PC-3 (cell line): ENCODE measurements at regions not wholly inside any gene's neighbourhood (a gene's known extent, or its start where the extent isn't known, plus 50 kb on each side); places are given as distances from the start of the nearest gene placed in this dataset.
A peak's percentile ranks its signal among the peaks of the same experiment; 100 is the strongest.

ENCODE experiments used
- ATAC-seq: fragments of 200-7000 bp; cut with Tn5 transposase; 2 replicates; pipeline ENCODE4 v1.9.1; 2020; ENCODE audit warnings: mild to moderate bottlenecking, moderate library complexity
- BruUV-seq: library from RNA; stranded (reverse); fragments of 400-500 nt; replicated peaks from 2 replicates; lab custom pipeline; 2021; lab: Mats Ljungman, UMichigan
- CTCF ChIA-PET: fragments of 300-600 bp; sonication (Branson Sonifier 250); formaldehyde crosslinking; loops from one replicate; lab custom pipeline; 2022; ENCODE audit warnings: antibody characterized with exemption; lab: Charles Lee
- POLR2A ChIA-PET: fragments of 300-600 bp; sonication (Branson Sonifier 250); formaldehyde crosslinking; loops from one replicate; lab custom pipeline; 2022; ENCODE audit warnings: antibody characterized with exemption; ENCODE audit not compliant: unreplicated experiment; lab: Charles Lee
- DNase-seq: peaks from one replicate; pipeline ENCODE4 v3.0.0-alpha.2; 2015
- H2AFZ ChIP-seq: fragments of 300-600 bp; sonication (generic); 2 replicates; pipeline ENCODE4 v1.6.0; 2016; ENCODE audit warnings: antibody characterized with exemption, low read length
- H3F3A ChIP-seq: fragments of 300-600 bp; sonication (generic); one replicate; pipeline ENCODE4 v1.6.0; 2017; ENCODE audit warnings: antibody characterized with exemption, low read length, control low read depth, mild to moderate bottlenecking; ENCODE audit not compliant: unreplicated experiment
- H3K27ac ChIP-seq: fragments of 300-600 bp; sonication (generic); 2 replicates; pipeline ENCODE4 v1.5.1; 2016; ENCODE audit warnings: mild to moderate bottlenecking, low read length
- H3K27me3 ChIP-seq: fragments of 300-600 bp; sonication (generic); 2 replicates; pipeline ENCODE4 v1.6.1; 2016; ENCODE audit warnings: low read length, mixed read lengths
- H3K36me3 ChIP-seq: fragments of 300-600 bp; sonication (generic); 2 replicates; pipeline ENCODE4 v1.6.1; 2016; ENCODE audit warnings: low read depth, mixed run types, low read length, mixed read lengths
- H3K4me1 ChIP-seq: fragments of 300-600 bp; sonication (generic); 2 replicates; pipeline ENCODE4 v1.5.1; 2016; ENCODE audit warnings: low read length; ENCODE audit not compliant: insufficient read depth
- H3K4me2 ChIP-seq: fragments of 300-600 bp; sonication (generic); 2 replicates; pipeline ENCODE4 v1.6.0; 2016; ENCODE audit warnings: low read length
- H3K4me3 ChIP-seq: fragments of 300-600 bp; sonication (generic); 2 replicates; pipeline ENCODE4 v1.5.1; 2016; ENCODE audit warnings: mild to moderate bottlenecking, low read length, mixed read lengths
- H3K79me2 ChIP-seq: fragments of 300-600 bp; sonication (generic); 2 replicates; pipeline ENCODE4 v1.6.1; 2017; ENCODE audit warnings: low read length, mixed read lengths
- H3K9ac ChIP-seq: fragments of 300-600 bp; sonication (generic); 2 replicates; pipeline ENCODE4 v1.6.0; 2016; ENCODE audit warnings: mild to moderate bottlenecking, low read length
- H3K9me2 ChIP-seq: fragments of 300-600 bp; sonication (generic); replicated peaks from 2 replicates; pipeline ENCODE4 v1.6.1; 2016; ENCODE audit warnings: mixed run types, low read length, mixed read lengths
- H3K9me3 ChIP-seq: fragments of 300-600 bp; sonication (generic); 2 replicates; pipeline ENCODE4 v1.6.1; 2016; ENCODE audit warnings: low read length, mixed read lengths
- H4K20me1 ChIP-seq: fragments of 300-600 bp; sonication (generic); 2 replicates; pipeline ENCODE4 v1.6.1; 2016; ENCODE audit warnings: low read length, mixed read lengths
- EZH2 ChIP-seq: fragments of 300-600 bp; sonication (generic); IDR thresholded peaks from one replicate; pipeline ENCODE4 v1.6.1; 2017; ENCODE audit warnings: antibody characterized with exemption, mild to moderate bottlenecking, low read length; ENCODE audit not compliant: unreplicated experiment
- EZH2phosphoT487 ChIP-seq: fragments of 300-600 bp; sonication (generic); IDR thresholded peaks from 2 replicates; pipeline ENCODE4 v1.6.1; 2018; ENCODE audit warnings: mild to moderate bottlenecking, antibody characterized with exemption, low read length, borderline replicate concordance
- intact Hi-C: fragments of 100-400 bp; cut with micrococcal nuclease; formaldehyde crosslinking; loops from 2 replicates; pipeline ENCODE4 v1.9.0; 2023
- TF ChIP-seq, protein P1 (sequence below): fragments of 300-600 bp; sonication (generic); conservative IDR thresholded peaks from 2 replicates; pipeline ENCODE4 v1.5.1; 2017; ENCODE audit warnings: antibody characterized with exemption, low read depth, mild to moderate bottlenecking, low read length

GRCh38 chr20:24784607-24785006, 164.5 kb upstream of the CST7 start:
- H3K27ac ChIP-seq, result no peak overlapping the region
- H3K27me3 ChIP-seq, result peaks cover 66% of the 10 kb centered on the region
- no peaks in the 10 kb centered on the region for H3K4me1 ChIP-seq
- H4K20me1 ChIP-seq, result no peaks in the 10 kb centered on the region
- ChIA-PET CTCF (no interaction called here), POLR2A (no interaction called here)
- H3K9ac ChIP-seq, result no peak overlapping the region
- no peaks in the 10 kb centered on the region for H3K9me3 ChIP-seq
- no peak for DNase-seq
- no peaks in the 10 kb centered on the region for H3K9me2 ChIP-seq
- BruUV-seq, result no TSS peak
- no peaks in the 10 kb centered on the region for H3K36me3 ChIP-seq
- H3F3A ChIP-seq, result no peaks in the 10 kb centered on the region
- TF ChIP-seq, protein P1, sequence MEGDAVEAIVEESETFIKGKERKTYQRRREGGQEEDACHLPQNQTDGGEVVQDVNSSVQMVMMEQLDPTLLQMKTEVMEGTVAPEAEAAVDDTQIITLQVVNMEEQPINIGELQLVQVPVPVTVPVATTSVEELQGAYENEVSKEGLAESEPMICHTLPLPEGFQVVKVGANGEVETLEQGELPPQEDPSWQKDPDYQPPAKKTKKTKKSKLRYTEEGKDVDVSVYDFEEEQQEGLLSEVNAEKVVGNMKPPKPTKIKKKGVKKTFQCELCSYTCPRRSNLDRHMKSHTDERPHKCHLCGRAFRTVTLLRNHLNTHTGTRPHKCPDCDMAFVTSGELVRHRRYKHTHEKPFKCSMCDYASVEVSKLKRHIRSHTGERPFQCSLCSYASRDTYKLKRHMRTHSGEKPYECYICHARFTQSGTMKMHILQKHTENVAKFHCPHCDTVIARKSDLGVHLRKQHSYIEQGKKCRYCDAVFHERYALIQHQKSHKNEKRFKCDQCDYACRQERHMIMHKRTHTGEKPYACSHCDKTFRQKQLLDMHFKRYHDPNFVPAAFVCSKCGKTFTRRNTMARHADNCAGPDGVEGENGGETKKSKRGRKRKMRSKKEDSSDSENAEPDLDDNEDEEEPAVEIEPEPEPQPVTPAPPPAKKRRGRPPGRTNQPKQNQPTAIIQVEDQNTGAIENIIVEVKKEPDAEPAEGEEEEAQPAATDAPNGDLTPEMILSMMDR, result no peak
- no peak for TF ChIP-seq EZH2phosphoT487
- TF ChIP-seq EZH2, result no peak
- no peaks in the 10 kb centered on the region for H3K79me2 ChIP-seq
- ATAC-seq, result no peak
- H3K4me3 ChIP-seq, result no peak overlapping the region
- H3K4me2 ChIP-seq, result no peak overlapping the region
- H2AFZ ChIP-seq, result no peak overlapping the region
- intact Hi-C loops, result no loop called here

DNA sequence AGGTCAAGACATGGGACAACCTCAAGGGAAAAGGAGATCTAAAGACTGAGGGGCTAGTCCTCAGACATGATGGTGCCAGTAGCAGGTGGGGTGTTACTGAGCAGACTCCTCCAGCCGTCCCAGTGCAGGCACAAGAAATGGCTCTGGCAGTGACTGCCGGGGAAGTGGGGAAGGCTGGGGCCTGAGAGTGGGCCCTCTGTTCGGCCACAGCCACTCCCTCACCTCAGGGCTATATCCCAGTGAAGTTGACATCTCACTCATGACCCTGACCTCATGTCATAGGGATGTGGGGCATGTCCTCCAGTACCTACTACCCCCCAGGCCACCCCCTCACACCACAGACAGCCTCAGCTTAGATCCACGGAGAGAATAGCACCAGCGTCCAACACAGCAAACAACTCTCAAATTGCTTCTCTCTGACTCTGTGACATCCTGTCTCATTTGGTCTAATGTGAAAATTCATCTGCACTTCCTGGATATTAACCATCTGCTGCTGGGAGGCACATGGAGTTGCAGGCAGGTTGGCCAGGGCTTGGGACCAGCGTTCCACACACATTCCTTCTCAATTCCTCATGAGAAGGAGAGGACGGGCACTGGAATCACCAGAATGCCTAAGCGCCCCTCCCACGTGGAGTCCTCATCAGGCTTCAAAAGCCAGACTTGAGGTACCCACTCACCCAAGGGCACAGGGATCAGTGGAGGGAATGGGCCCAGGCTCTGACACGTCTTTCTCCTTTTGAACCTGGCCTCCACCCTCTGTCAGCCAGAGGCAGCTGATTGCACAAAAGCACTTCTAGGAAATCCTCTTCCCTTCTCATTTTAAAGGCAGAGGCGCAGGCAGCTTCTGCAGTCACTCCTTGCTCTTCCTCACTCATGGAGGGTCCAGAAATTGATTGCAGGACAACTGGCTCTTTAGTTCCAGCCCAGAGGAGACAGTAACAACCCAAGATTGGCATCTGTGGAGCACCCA, 163.6 kb upstream of the CST7 start:
- ATAC-seq, result no peak
- intact Hi-C loops, result no loop called here
- Histone ChIP-seq H3K4me1 (no peaks in the 10 kb centered on the region), H2AFZ (no peak overlapping the region), H3K9me3 (no peaks in the 10 kb centered on the region), H3K4me2 (no peak overlapping the region), H3K4me3 (no peak overlapping the region), H3K36me3 (no peaks in the 10 kb centered on the region), H3F3A (no peaks in the 10 kb centered on the region), H3K27ac (no peak overlapping the region), H3K79me2 (no peaks in the 10 kb centered on the region), H3K9ac (no peak overlapping the region), H3K27me3 (peaks cover 71% of the 10 kb centered on the region), H4K20me1 (no peaks in the 10 kb centered on the region), H3K9me2 (no peaks in the 10 kb centered on the region)
- BruUV-seq, result no TSS peak
- DNase-seq, result peak; percentile 32
- ChIA-PET POLR2A (no interaction called here), CTCF (no interaction called here)
- TF ChIP-seq EZH2phosphoT487 (no peak), EZH2 (no peak)
- TF ChIP-seq, protein P1, result no peak

DNA sequence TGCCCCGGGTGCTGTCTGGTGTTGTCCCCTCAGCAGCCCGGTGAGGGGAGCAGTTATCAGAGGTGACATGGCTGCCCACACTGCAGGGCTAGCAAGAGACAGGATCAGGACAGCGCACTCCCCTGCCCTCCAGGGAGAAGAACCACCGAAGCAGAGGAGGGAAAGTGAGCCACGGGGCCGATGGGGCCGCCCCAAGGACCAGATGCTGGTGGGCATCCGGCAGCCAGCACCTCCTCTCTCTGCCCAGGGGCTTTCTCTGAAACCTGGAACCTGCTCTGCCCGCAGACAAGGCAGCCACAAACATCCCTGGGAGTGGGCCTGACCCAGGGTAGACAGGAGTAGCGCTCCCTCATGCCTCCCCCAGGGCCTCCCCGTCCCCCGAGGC, 163.0 kb upstream of the CST7 start:
- Histone ChIP-seq H3F3A (no peaks in the 10 kb centered on the region), H3K9me3 (no peaks in the 10 kb centered on the region), H3K4me3 (no peak overlapping the region), H4K20me1 (no peaks in the 10 kb centered on the region), H3K9ac (no peak overlapping the region), H3K9me2 (no peaks in the 10 kb centered on the region), H3K4me2 (no peak overlapping the region), H3K36me3 (no peaks in the 10 kb centered on the region), H3K27ac (no peak overlapping the region), H3K27me3 (peaks cover 78% of the 10 kb centered on the region), H2AFZ (no peak overlapping the region), H3K4me1 (no peaks in the 10 kb centered on the region), H3K79me2 (no peaks in the 10 kb centered on the region)
- intact Hi-C loops, result no loop called here
- ChIA-PET POLR2A (no interaction called here), CTCF (no interaction called here)
- ATAC-seq (no peak), DNase-seq (no peak)
- no TSS peak for BruUV-seq
- no peak for TF ChIP-seq EZH2
- TF ChIP-seq EZH2phosphoT487, result no peak
- TF ChIP-seq, protein P1, result no peak
